K562 (cell line): ENCODE measurements at regions not wholly inside any gene's neighbourhood (a gene's known extent, or its start where the extent isn't known, plus 50 kb on each side); places are given as distances from the start of the nearest gene placed in this dataset.

Source experiments
- ATF1 ChIP-seq, 2 experiments: fragments of 450-650 bp in 1 of 2; IDR thresholded peaks; 2 replicates each; pipeline ENCODE4 v1.6.1; 2016; ENCODE audit warnings: missing compliant biosample characterization in 1 of 2, missing genetic modification characterization in 1 of 2
- ATF3 ChIP-seq, 2 experiments: fragments of 450-650 bp in 1 of 2; sonication (generic) in 1 of 2; formaldehyde crosslinking in 1 of 2; IDR thresholded peaks in 1 of 2; conservative IDR thresholded peaks in 1 of 2; 2 replicates each; pipeline versions ENCODE4 v1.6.1 to v1.8.1; 2016 to 2023; ENCODE audit warnings: mild to moderate bottlenecking in 2 of 2, moderate library complexity in 2 of 2, inconsistent platforms in 1 of 2, missing genetic modification reagents in 1 of 2
- BCOR ChIP-seq: fragments of 450-650 bp; IDR thresholded peaks from 2 replicates; pipeline ENCODE4 v1.6.1; 2016
- ETS1 ChIP-seq: conservative IDR thresholded peaks from 2 replicates; pipeline ENCODE4 v1.6.1; 2011; ENCODE audit warnings: low read depth, mild to moderate bottlenecking, low read length; ENCODE audit not compliant: control insufficient read depth
- FOXM1 ChIP-seq, 2 experiments: fragments of 450-650 bp in 1 of 2; sonication (generic) in 1 of 2; formaldehyde crosslinking in 1 of 2; IDR thresholded peaks; 2 replicates each; pipeline versions ENCODE4 v1.6.1 to v1.9.0; 2017 to 2022; ENCODE audit warnings: low read depth in 2 of 2, mild to moderate bottlenecking in 2 of 2, missing genetic modification reagents in 1 of 2, moderate library complexity in 1 of 2
- GABPA ChIP-seq: fragments of 200-800 bp; sonication (Bioruptor generic); conservative IDR thresholded peaks from 2 replicates; pipeline ENCODE4 v1.6.1; 2016; ENCODE audit warnings: low read depth, missing genetic modification characterization, missing compliant biosample characterization
- GABPB1 ChIP-seq: sonication (generic); formaldehyde crosslinking; IDR thresholded peaks from 2 replicates; pipeline ENCODE4 v1.8.0; 2022; ENCODE audit warnings: mild to moderate bottlenecking, missing genetic modification reagents
- GTF2F1 ChIP-seq: IDR thresholded peaks from 2 replicates; pipeline ENCODE4 v1.6.1; 2011; ENCODE audit warnings: low read depth, low read length, improper control_type of control experiment
- HDAC1 ChIP-seq, 2 experiments: fragments of 450-650 bp; IDR thresholded peaks; 2 replicates each; pipeline ENCODE4 v1.6.1; 2016 to 2017; ENCODE audit warnings: inconsistent platforms in 1 of 2, mild to moderate bottlenecking in 1 of 2, moderate library complexity in 1 of 2
- HNRNPUL1 ChIP-seq: fragments of 200-400 bp; formaldehyde crosslinking; IDR thresholded peaks from 2 replicates; pipeline ENCODE4 v1.6.1; 2017; ENCODE audit warnings: low read length
- ID3 ChIP-seq, 2 experiments: fragments of 250-450 bp in 1 of 2; fragments of 450-650 bp in 1 of 2; sonication (Bioruptor Pico) in 1 of 2; IDR thresholded peaks; 2 replicates each; pipeline versions ENCODE4 v1.6.1 to v1.8.0; 2016 to 2021; ENCODE audit warnings: mild to moderate bottlenecking in 2 of 2, moderate library complexity in 2 of 2, missing compliant biosample characterization in 1 of 2, missing genetic modification characterization in 1 of 2
- KAT7 ChIP-seq: sonication (generic); formaldehyde crosslinking; IDR thresholded peaks from 2 replicates; pipeline ENCODE4 v1.8.0; 2022; ENCODE audit warnings: missing genetic modification reagents, mild to moderate bottlenecking, borderline replicate concordance
- MAFK ChIP-seq: IDR thresholded peaks from 2 replicates; pipeline ENCODE4 v1.6.1; 2011; ENCODE audit warnings: low read length, improper control_type of control experiment
- NFXL1 ChIP-seq: fragments of 450-650 bp; formaldehyde crosslinking; IDR thresholded peaks from 2 replicates; pipeline ENCODE4 v1.4.0; 2021; ENCODE audit warnings: mild to moderate bottlenecking
- NR2C1 ChIP-seq, 2 experiments: fragments of 450-650 bp; IDR thresholded peaks; 2 replicates each; pipeline ENCODE4 v1.6.1; 2017; ENCODE audit warnings: mild to moderate bottlenecking in 2 of 2, antibody characterized with exemption in 1 of 2, inconsistent platforms in 1 of 2, missing compliant biosample characterization in 1 of 2, missing genetic modification characterization in 1 of 2
- RBM22 ChIP-seq: fragments of 200-400 bp; formaldehyde crosslinking; IDR thresholded peaks from 2 replicates; pipeline ENCODE4 v1.6.1; 2018; ENCODE audit warnings: low read length, low read depth; ENCODE audit not compliant: poor library complexity, severe bottlenecking
- SP2 ChIP-seq: IDR thresholded peaks from 2 replicates; pipeline ENCODE4 v1.6.1; 2011; ENCODE audit warnings: mild to moderate bottlenecking, low read depth, low read length, moderate library complexity; ENCODE audit not compliant: poor library complexity, severe bottlenecking; ENCODE audit errors: extremely low read depth
- SREBF1 ChIP-seq: fragments of 150-350 bp; IDR thresholded peaks from 2 replicates; pipeline ENCODE4 v1.6.1; 2014; ENCODE audit warnings: antibody characterized with exemption, low read depth, low read length, borderline replicate concordance
- U2AF1 ChIP-seq: fragments of 200-400 bp; formaldehyde crosslinking; optimal IDR thresholded peaks from 2 replicates; pipeline ENCODE3; 2017; ENCODE audit warnings: mild to moderate bottlenecking, low read depth, low read length, moderate library complexity
- ZBTB1 ChIP-seq: sonication (generic); formaldehyde crosslinking; IDR thresholded peaks from 2 replicates; pipeline ENCODE4 v1.8.1; 2023; ENCODE audit warnings: missing genetic modification reagents, low read depth, mild to moderate bottlenecking, borderline replicate concordance
- ZC3H4 ChIP-seq: sonication (generic); formaldehyde crosslinking; IDR thresholded peaks from 2 replicates; pipeline ENCODE4 v1.9.0; 2021; ENCODE audit warnings: missing genetic modification reagents, borderline replicate concordance
- ZFPM2 ChIP-seq: fragments of 250-450 bp; sonication (Bioruptor Pico); IDR thresholded peaks from 2 replicates; pipeline ENCODE4 v1.5.1; 2022; ENCODE audit warnings: mild to moderate bottlenecking
- ZNF165 ChIP-seq: fragments of 250-450 bp; sonication (Bioruptor Pico); IDR thresholded peaks from 2 replicates; pipeline ENCODE4 v1.4.0; 2020; ENCODE audit warnings: borderline replicate concordance
- ZNF212 ChIP-seq: fragments of 450-650 bp; formaldehyde crosslinking; IDR thresholded peaks from 2 replicates; pipeline ENCODE4 v1.4.0; 2020; ENCODE audit warnings: mild to moderate bottlenecking
- ZNF354B ChIP-seq: fragments of 250-450 bp; sonication (Bioruptor Pico); IDR thresholded peaks from 2 replicates; pipeline ENCODE4 v1.4.0; 2020

GRCh38 chr6:27839626-27840475 is 72.3 kb downstream of the OR2B2 start (continued):
- TF ChIP-seq ID3 (CRISPR knock-in tag; IDR thresholded peaks at IDR 0.05) (no peak), ID3 (tag; IDR thresholded peaks at IDR 0.05) (no peak), ETS1 (no peak), FOXM1 (IDR thresholded peaks at IDR 0.05; ENCODE audit: low read depth) (peak; percentile 60), FOXM1 (CRISPR knock-in tag; IDR thresholded peaks at IDR 0.05; ENCODE audit: low read depth) (no peak), HDAC1 (IDR thresholded peaks at IDR 0.05) (peak in 1 of 2 experiments; percentile 64; a peak in 2 of 4 replicates), GABPB1 (CRISPR knock-in tag) (0 out of 2 replicates have a peak, but pooled peaks have one; percentile 11), NR2C1 (IDR thresholded peaks at IDR 0.05) (no peak), NR2C1 (tag; IDR thresholded peaks at IDR 0.05) (no peak), SREBF1 (no peak), ZNF165 (no peak), ZFPM2 (CRISPR knock-in tag) (no peak), ZC3H4 (peak; percentile 97), U2AF1 (peak; percentile 54), ATF1 (CRISPR knock-in tag; IDR thresholded peaks at IDR 0.05) (no peak), ATF1 (tag; IDR thresholded peaks at IDR 0.05) (peak; percentile 75), ATF3 (IDR thresholded peaks at IDR 0.05) (no peak), ATF3 (CRISPR knock-in tag; conservative IDR thresholded peaks at IDR 0.05) (no peak), NFXL1 (peak; percentile 27; the same call in 1 of the 2 replicates), RBM22 (peak; percentile 38), HNRNPUL1 (no peak), KAT7 (CRISPR knock-in tag) (peak; percentile 15; the same call in 1 of the 2 replicates), GTF2F1 (no peak), ZNF354B (CRISPR knock-in tag) (no peak), MAFK (no peak), GABPA (tag) (0 out of 2 replicates have a peak, but pooled peaks have one; percentile 28), ZNF212 (CRISPR knock-in tag) (no peak), ZBTB1 (CRISPR knock-in tag) (no peak), SP2 (no peak), BCOR (no peak)
